ENCODE measurements at regions not wholly inside any gene's neighbourhood (a gene's known extent, or its start where the extent isn't known, plus 50 kb on each side); places are given as distances from the start of the nearest gene placed in this dataset.

GRCh38 chr1:217342105-217342504, 288.8 kb downstream of the GPATCH2 start:
- DNase-seq (no peak), ATAC-seq (no peak)
- Mint-ChIP-seq H3K36me3 (ENCODE audit: low read depth) (no peaks in the 10 kb centered on the region), H3K4me1 (no peaks in the 10 kb centered on the region), H3K27ac (no peak overlapping the region), H3K27me3 (no peaks in the 10 kb centered on the region), H3K4me3 (no peak overlapping the region)
- no peaks in the 10 kb centered on the region for H3K9me3 ChIP-seq (ENCODE audit: control insufficient read depth, low read length, poor library complexity, severe bottlenecking)

DNA sequence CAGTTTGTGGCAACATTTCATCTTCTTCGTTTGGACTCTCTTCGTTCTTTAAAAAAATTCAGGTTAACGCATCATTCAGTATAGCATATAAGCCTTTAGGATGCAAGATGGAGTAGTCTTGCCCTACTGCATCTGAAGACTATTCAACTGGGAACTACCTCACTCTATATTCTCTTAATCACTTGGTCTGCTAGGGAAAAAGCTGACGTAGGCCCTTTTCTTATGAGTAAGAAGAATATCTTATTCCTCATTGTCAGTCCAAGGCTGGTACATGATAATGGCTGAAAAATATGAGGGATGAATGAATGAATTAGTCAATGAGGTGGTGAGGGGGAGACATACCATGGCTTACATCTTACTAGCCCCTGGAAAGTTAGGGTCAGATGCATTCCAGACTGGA, 294.2 kb downstream of the GPATCH2 start:
- no peak overlapping the region for H3K27ac Mint-ChIP-seq
- DNase-seq (no peak), ATAC-seq (no peak)
- no peak overlapping the region for H3K4me3 Mint-ChIP-seq
- H3K36me3 Mint-ChIP-seq (ENCODE audit: low read depth) = no peaks in the 10 kb centered on the region
- no peaks in the 10 kb centered on the region for H3K27me3 Mint-ChIP-seq
- no peaks in the 10 kb centered on the region for H3K9me3 ChIP-seq (ENCODE audit: control insufficient read depth, low read length, poor library complexity, severe bottlenecking)
- no peaks in the 10 kb centered on the region for H3K4me1 Mint-ChIP-seq

GRCh38 chr1:217333939-217334338, 297.0 kb downstream of the GPATCH2 start:
- Mint-ChIP-seq H3K4me1 (no peaks in the 10 kb centered on the region), H3K27me3 (no peaks in the 10 kb centered on the region), H3K27ac (no peak overlapping the region), H3K36me3 (ENCODE audit: low read depth) (no peaks in the 10 kb centered on the region), H3K4me3 (no peak overlapping the region)
- no peak for ATAC-seq
- no peaks in the 10 kb centered on the region for H3K9me3 ChIP-seq (ENCODE audit: control insufficient read depth, low read length, poor library complexity, severe bottlenecking)
- no peak for DNase-seq

GRCh38 chr1:217332431-217333065, 298.3 kb downstream of the GPATCH2 start:
- no peak for ATAC-seq
- DNase-seq = no peak
- Mint-ChIP-seq H3K4me1 (no peaks in the 10 kb centered on the region), H3K27me3 (no peaks in the 10 kb centered on the region), H3K27ac (no peak overlapping the region), H3K36me3 (ENCODE audit: low read depth) (no peaks in the 10 kb centered on the region), H3K4me3 (no peak overlapping the region)
- no peaks in the 10 kb centered on the region for H3K9me3 ChIP-seq (ENCODE audit: control insufficient read depth, low read length, poor library complexity, severe bottlenecking)

DNA sequence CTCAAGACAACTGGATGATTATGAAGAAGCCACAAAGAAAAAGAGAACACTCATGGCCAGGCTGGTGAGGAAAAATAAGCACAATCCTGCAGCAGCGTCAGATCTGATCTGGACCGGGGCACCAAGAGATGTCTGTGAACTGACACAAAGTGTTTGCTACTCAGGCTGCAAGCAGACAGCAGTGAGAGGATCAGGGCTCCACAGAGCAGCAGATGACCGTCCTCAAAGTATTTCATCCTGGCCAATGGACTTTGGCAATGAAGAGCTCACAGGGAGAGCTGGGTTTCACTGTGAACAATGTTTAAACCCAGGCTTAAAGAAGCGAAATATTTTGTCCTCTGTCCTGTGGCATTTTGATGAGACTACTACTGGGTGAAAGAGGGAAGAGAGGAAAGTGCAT, 299.2 kb downstream of the GPATCH2 start:
- Mint-ChIP-seq H3K4me3 (no peak overlapping the region), H3K4me1 (no peaks in the 10 kb centered on the region), H3K27me3 (no peaks in the 10 kb centered on the region), H3K27ac (no peak overlapping the region), H3K36me3 (ENCODE audit: low read depth) (no peaks in the 10 kb centered on the region)
- H3K9me3 ChIP-seq (ENCODE audit: control insufficient read depth, low read length, poor library complexity, severe bottlenecking) = no peaks in the 10 kb centered on the region
- ATAC-seq = no peak
- DNase-seq = no peak

- ATAC-seq = no peak
- Mint-ChIP-seq H3K4me1 (no peaks in the 10 kb centered on the region), H3K27ac (no peak overlapping the region), H3K4me3 (no peak overlapping the region), H3K36me3 (ENCODE audit: low read depth) (no peaks in the 10 kb centered on the region), H3K27me3 (no peaks in the 10 kb centered on the region)
- no peaks in the 10 kb centered on the region for H3K9me3 ChIP-seq (ENCODE audit: control insufficient read depth, low read length, poor library complexity, severe bottlenecking)
- no peak for DNase-seq
These were observed 303.0 kb downstream of the GPATCH2 start for GRCh38 chr1:217327901-217328300.

- ATAC-seq = no peak
- Mint-ChIP-seq H3K4me1 (no peaks in the 10 kb centered on the region), H3K36me3 (ENCODE audit: low read depth) (no peaks in the 10 kb centered on the region), H3K4me3 (no peak overlapping the region), H3K27me3 (no peaks in the 10 kb centered on the region), H3K27ac (no peak overlapping the region)
- no peaks in the 10 kb centered on the region for H3K9me3 ChIP-seq (ENCODE audit: control insufficient read depth, low read length, poor library complexity, severe bottlenecking)
- DNase-seq = no peak
These were observed 308.1 kb downstream of the GPATCH2 start for GRCh38 chr1:217322834-217323233.

DNA sequence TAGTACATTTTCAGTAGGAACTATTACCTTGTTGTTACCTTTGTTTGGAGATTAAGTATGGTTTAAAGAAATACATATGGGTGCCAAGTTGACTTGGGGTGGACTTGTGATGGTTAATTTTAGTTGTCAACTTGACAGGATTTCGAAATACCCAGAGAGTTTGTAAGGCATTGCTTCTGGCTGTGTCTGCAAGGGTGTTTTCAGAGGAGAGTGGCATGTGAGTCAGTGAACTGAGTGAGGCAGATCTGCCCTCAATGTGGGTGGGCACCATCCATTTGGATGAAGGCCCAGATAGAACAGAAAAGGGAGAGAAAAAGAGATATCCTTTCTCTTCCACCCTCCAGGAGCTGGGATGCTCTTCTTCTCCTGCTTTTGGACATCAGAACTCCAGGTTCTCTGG, 315.5 kb downstream of the GPATCH2 start:
- DNase-seq = no peak
- no peak for ATAC-seq
- H3K27me3 Mint-ChIP-seq = no peaks in the 10 kb centered on the region
- H3K9me3 ChIP-seq (ENCODE audit: control insufficient read depth, low read length, poor library complexity, severe bottlenecking) = no peaks in the 10 kb centered on the region
- no peak overlapping the region for H3K27ac Mint-ChIP-seq
- H3K4me1 Mint-ChIP-seq = no peaks in the 10 kb centered on the region
- no peaks in the 10 kb centered on the region for H3K36me3 Mint-ChIP-seq (ENCODE audit: low read depth)
- H3K4me3 Mint-ChIP-seq = no peak overlapping the region

DNA sequence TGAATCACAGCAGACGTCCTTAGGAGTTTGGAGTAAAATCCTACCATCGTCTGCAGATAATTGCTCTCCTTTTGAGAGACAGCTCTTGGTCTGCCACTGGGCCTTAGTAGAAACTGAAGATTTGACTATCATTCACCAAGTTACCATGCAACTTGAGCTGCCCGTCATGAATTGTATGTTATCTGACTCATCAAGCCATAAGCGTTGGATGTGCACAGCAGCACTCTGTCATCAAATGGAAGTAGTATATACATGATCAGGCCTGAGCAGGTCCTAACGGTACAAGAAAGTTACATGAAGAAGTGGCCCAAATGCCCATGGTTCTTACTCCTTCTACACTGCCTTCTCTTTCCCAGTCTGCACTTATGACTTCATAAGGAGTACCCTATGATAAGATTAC, 317.8 kb downstream of the GPATCH2 start:
- no peaks in the 10 kb centered on the region for H3K9me3 ChIP-seq (ENCODE audit: control insufficient read depth, low read length, poor library complexity, severe bottlenecking)
- no peak for ATAC-seq
- Mint-ChIP-seq H3K27ac (no peak overlapping the region), H3K4me1 (no peaks in the 10 kb centered on the region), H3K4me3 (no peak overlapping the region), H3K27me3 (no peaks in the 10 kb centered on the region), H3K36me3 (ENCODE audit: low read depth) (no peaks in the 10 kb centered on the region)
- DNase-seq = no peak

- ATAC-seq = no peak
- no peaks in the 10 kb centered on the region for H3K4me1 Mint-ChIP-seq
- no peak overlapping the region for H3K27ac Mint-ChIP-seq
- DNase-seq = no peak
- H3K9me3 ChIP-seq (ENCODE audit: control insufficient read depth, low read length, poor library complexity, severe bottlenecking) = no peaks in the 10 kb centered on the region
- H3K4me3 Mint-ChIP-seq = no peak overlapping the region
- H3K27me3 Mint-ChIP-seq = no peaks in the 10 kb centered on the region
- H3K36me3 Mint-ChIP-seq (ENCODE audit: low read depth) = no peaks in the 10 kb centered on the region
These were observed 319.1 kb downstream of the GPATCH2 start for GRCh38 chr1:217311766-217312165.

DNA sequence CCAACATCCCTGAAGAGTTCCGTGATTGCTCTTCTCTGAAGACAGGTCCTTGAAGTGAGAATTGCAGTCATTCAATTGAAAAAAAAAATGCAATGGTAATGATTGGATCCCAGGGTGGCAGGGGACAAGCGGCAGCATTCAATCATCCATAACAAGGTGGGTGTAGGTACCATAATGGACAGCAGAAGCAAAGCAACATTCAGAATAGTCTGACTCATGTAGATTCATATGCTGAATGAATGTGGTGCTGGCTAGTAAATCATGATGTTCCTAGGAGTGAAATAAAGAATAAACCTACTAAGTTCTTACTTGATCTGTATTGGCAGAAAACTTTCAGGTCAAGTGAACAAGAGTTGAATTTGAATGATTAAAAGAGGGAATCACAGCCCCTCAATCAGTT, 319.6 kb downstream of the GPATCH2 start:
- H3K27ac Mint-ChIP-seq = no peak overlapping the region
- no peaks in the 10 kb centered on the region for H3K36me3 Mint-ChIP-seq (ENCODE audit: low read depth)
- no peaks in the 10 kb centered on the region for H3K4me1 Mint-ChIP-seq
- no peaks in the 10 kb centered on the region for H3K9me3 ChIP-seq (ENCODE audit: control insufficient read depth, low read length, poor library complexity, severe bottlenecking)
- H3K4me3 Mint-ChIP-seq = no peak overlapping the region
- DNase-seq (no peak), ATAC-seq (no peak)
- H3K27me3 Mint-ChIP-seq = no peaks in the 10 kb centered on the region

- Mint-ChIP-seq H3K36me3 (ENCODE audit: low read depth) (no peaks in the 10 kb centered on the region), H3K4me1 (no peaks in the 10 kb centered on the region)
These were observed 349.6 kb downstream of the GPATCH2 start for GRCh38 chr1:217281332-217281731.

GRCh38 chr1:217275655-217276398, 355.1 kb downstream of the GPATCH2 start:
- Mint-ChIP-seq H3K36me3 (ENCODE audit: low read depth) (no peaks in the 10 kb centered on the region), H3K4me1 (no peaks in the 10 kb centered on the region), H3K27ac (no peak overlapping the region), H3K4me3 (no peak overlapping the region), H3K27me3 (no peaks in the 10 kb centered on the region)
- no peak for DNase-seq
- H3K9me3 ChIP-seq (ENCODE audit: control insufficient read depth, low read length, poor library complexity, severe bottlenecking) = no peaks in the 10 kb centered on the region
- ATAC-seq = no peak

More at GRCh38 chr1:217281332-217281731, 349.6 kb downstream of the GPATCH2 start:
- H3K9me3 ChIP-seq (ENCODE audit: control insufficient read depth, low read length, poor library complexity, severe bottlenecking) = no peaks in the 10 kb centered on the region
- Mint-ChIP-seq H3K4me3 (no peak overlapping the region), H3K27ac (no peak overlapping the region), H3K27me3 (no peaks in the 10 kb centered on the region)
- ATAC-seq (no peak), DNase-seq (no peak)
